Karpas-422 (cell line): ENCODE measurements at regions not wholly inside any gene's neighbourhood (a gene's known extent, or its start where the extent isn't known, plus 50 kb on each side); places are given as distances from the start of the nearest gene placed in this dataset.
"Not testable (repeated sequence)": the region's sequence is repeated elsewhere in the genome, so short reads cannot be mapped to it uniquely, and the experiment has no call there.

Source experiments
- DNase-seq: peaks from one replicate; pipeline ENCODE4 v3.0.0-alpha.2; 2015
- H2AFZ ChIP-seq: fragments of 200-600 bp; sonication (generic); 2 replicates; pipeline ENCODE4 v1.6.1; 2014; ENCODE audit warnings: antibody characterized with exemption, low read length, mixed read lengths
- H3K27ac ChIP-seq: fragments of 200-600 bp; sonication (generic); 2 replicates; pipeline ENCODE4 v1.5.1; 2014; ENCODE audit warnings: mild to moderate bottlenecking, low read length, moderate library complexity
- H3K27me3 ChIP-seq: fragments of 200-600 bp; sonication (generic); 2 replicates; pipeline ENCODE4 v1.6.1; 2014; ENCODE audit warnings: low read length, mixed read lengths
- H3K36me3 ChIP-seq: fragments of 200-600 bp; sonication (generic); 2 replicates; pipeline ENCODE4 v1.6.1; 2014; ENCODE audit warnings: low read length, mixed read lengths; ENCODE audit not compliant: insufficient read depth
- H3K4me1 ChIP-seq: fragments of 200-600 bp; sonication (generic); 2 replicates; pipeline ENCODE4 v1.6.1; 2014; ENCODE audit warnings: mild to moderate bottlenecking, low read length, mixed read lengths
- H3K4me2 ChIP-seq: fragments of 200-600 bp; sonication (generic); 2 replicates; pipeline ENCODE4 v1.6.1; 2014; ENCODE audit warnings: low read length, low read depth, mild to moderate bottlenecking; ENCODE audit not compliant: poor library complexity, severe bottlenecking
- H3K4me3 ChIP-seq: fragments of 200-600 bp; sonication (generic); 2 replicates; pipeline ENCODE4 v1.5.1; 2014; ENCODE audit warnings: mild to moderate bottlenecking, antibody characterized with exemption, low read length, mixed read lengths
- H3K79me2 ChIP-seq: fragments of 200-600 bp; sonication (generic); 2 replicates; pipeline ENCODE4 v1.6.1; 2014; ENCODE audit warnings: mild to moderate bottlenecking, low read length, mixed read lengths
- H3K9ac ChIP-seq: fragments of 200-600 bp; sonication (generic); 2 replicates; pipeline ENCODE4 v1.6.0; 2014; ENCODE audit warnings: low read length
- H3K9me2 ChIP-seq: fragments of 200-600 bp; sonication (generic), shearing (Covaris generic); replicated peaks from 2 replicates; pipeline ENCODE4 v1.6.0; 2014; ENCODE audit warnings: mild to moderate bottlenecking, low read length, moderate library complexity; ENCODE audit not compliant: insufficient read depth
- H3K9me3 ChIP-seq: fragments of 300-700, 200-600 bp; sonication (generic); 2 replicates; pipeline ENCODE4 v1.6.1; 2014; ENCODE audit warnings: low read length, mixed read lengths
- H4K20me1 ChIP-seq: fragments of 200-600 bp; sonication (generic); 2 replicates; pipeline ENCODE4 v1.6.1; 2014; ENCODE audit warnings: mild to moderate bottlenecking, antibody characterized with exemption, low read length, low read depth; ENCODE audit not compliant: insufficient read depth

DNA sequence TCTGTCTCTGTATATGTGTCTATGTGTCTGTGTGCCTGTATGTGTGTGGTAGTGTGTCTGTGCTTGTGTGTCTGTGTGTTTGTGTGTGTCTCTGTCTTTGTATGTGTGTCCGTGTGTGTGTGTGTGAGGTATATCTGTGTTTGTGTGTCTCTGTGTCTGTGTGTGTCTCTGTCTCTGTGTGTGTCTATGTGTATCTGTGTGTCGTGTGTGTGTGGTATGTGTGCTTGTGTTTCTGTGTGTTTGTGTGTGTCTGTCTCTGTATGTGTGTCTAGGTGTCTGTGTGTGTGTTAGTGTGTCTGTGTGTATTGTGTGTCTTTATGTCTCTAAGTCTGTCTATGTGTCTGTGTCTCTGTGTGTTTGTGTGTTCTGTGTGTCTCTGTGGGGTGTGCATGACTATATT, 158.6 kb downstream of the TMEM121 start:
- Histone ChIP-seq H3K9me2 (no peaks in the 10 kb centered on the region), H3K27ac (peak overlapping the region; percentile 93)

GRCh38 chr14:105685605-105686004, 159.2 kb downstream of the TMEM121 start:
- Histone ChIP-seq H3K4me2 (peak overlapping the region; percentile 27), H3K27ac (peak overlapping the region; percentile 93)

More for the DNA sequence above, 158.6 kb downstream of the TMEM121 start:
- Histone ChIP-seq H3K4me3 (no peak overlapping the region), H3K27me3 (no peaks in the 10 kb centered on the region), H3K79me2 (no peaks in the 10 kb centered on the region), H3K4me2 (peak overlapping the region; percentile 27), H3K9ac (peak overlapping the region; percentile 63), H2AFZ (no peak overlapping the region), H4K20me1 (no peaks in the 10 kb centered on the region), H3K9me3 (no peaks in the 10 kb centered on the region), H3K36me3 (no peaks in the 10 kb centered on the region), H3K4me1 (peaks cover 70% of the 10 kb centered on the region)
- peak; percentile 67 for DNase-seq

GRCh38 chr14:105686050-105686449, 159.7 kb downstream of the TMEM121 start:
- not testable (repeated sequence) for H3K4me3 ChIP-seq, H3K36me3 ChIP-seq, H3K27me3 ChIP-seq, H3K9me3 ChIP-seq, H3K79me2 ChIP-seq, H4K20me1 ChIP-seq, H2AFZ ChIP-seq, H3K9me2 ChIP-seq, DNase-seq
- Histone ChIP-seq H3K4me1 (peaks cover 69% of the 10 kb centered on the region), H3K9ac (peak overlapping the region; percentile 75; the same call in 1 of the 2 replicates), H3K27ac (peak overlapping the region; percentile 95), H3K4me2 (peak overlapping the region; percentile 48)

More at GRCh38 chr14:105685605-105686004, 159.2 kb downstream of the TMEM121 start:
- H2AFZ ChIP-seq, DNase-seq, H3K36me3 ChIP-seq, H3K4me3 ChIP-seq, H3K79me2 ChIP-seq, H3K27me3 ChIP-seq, H4K20me1 ChIP-seq, H3K9me2 ChIP-seq, H3K9me3 ChIP-seq: not testable (repeated sequence)
- peak overlapping the region; percentile 63 for H3K9ac ChIP-seq
- peaks cover 70% of the 10 kb centered on the region for H3K4me1 ChIP-seq

DNA sequence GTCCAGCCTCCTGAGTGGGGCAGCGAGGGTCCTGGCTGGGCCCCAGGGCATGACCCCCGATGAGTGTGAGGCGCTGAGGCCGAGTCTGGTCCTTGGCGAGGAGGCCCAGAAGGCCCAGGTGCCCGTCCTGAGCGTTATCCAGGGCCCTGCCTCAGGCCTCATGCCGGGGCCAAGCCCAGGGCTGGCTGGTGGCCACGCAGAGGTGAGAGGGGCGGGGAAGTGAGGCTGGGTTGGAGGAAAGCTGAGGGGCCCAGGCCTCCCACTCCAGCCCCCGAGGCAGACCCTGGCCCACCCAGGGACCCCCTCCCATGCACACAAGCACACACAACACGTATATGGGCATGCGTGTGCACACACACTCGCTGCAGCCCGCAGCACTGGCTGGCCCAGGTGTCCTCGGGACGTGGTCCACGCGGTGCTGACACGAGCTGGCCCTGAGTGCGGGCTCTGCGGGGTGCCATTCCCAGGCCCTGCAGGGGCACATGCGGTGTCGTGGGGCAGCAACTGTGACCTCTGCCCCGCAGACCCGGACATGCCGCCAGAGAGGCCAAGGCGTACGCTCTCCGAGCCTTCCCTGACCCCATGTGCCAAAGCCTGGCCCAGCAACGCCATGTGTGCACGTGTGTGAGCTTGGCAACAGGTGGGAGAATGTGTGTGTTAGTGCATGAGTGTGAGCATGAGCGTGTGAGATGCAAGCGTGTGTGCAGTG, 160.2 kb downstream of the TMEM121 start:
- Histone ChIP-seq H3K4me1 (peaks cover 69% of the 10 kb centered on the region), H3K9ac (peak overlapping the region; percentile 75), H3K4me2 (peak overlapping the region; percentile 48), H3K4me3 (peak overlapping the region; percentile 13; the same call in 1 of the 2 replicates), H3K27ac (peak overlapping the region; percentile 95)
- H3K79me2 ChIP-seq, H3K36me3 ChIP-seq, H2AFZ ChIP-seq, H3K27me3 ChIP-seq, H3K9me3 ChIP-seq, H4K20me1 ChIP-seq, H3K9me2 ChIP-seq: not testable (repeated sequence)
- DNase-seq, result peak; percentile 77

GRCh38 chr14:105687171-105688022, 161.0 kb downstream of the TMEM121 start:
- H3K36me3 ChIP-seq, H4K20me1 ChIP-seq, H3K79me2 ChIP-seq, H3K9me2 ChIP-seq, H2AFZ ChIP-seq, H3K9me3 ChIP-seq, H3K27me3 ChIP-seq: not testable (repeated sequence)
- peak; percentile 51 for DNase-seq
- peak overlapping the region; percentile 48 for H3K4me2 ChIP-seq
- peak overlapping the region; percentile 75 for H3K9ac ChIP-seq
- peak overlapping the region; percentile 13; the same call in 1 of the 2 replicates for H3K4me3 ChIP-seq
- H3K27ac ChIP-seq, result peak overlapping the region; percentile 95
- peaks cover 71% of the 10 kb centered on the region for H3K4me1 ChIP-seq

GRCh38 chr14:105688023-105688351, 161.6 kb downstream of the TMEM121 start:
- peak; percentile 90 for DNase-seq
- not testable (repeated sequence) for H4K20me1 ChIP-seq, H3K9me3 ChIP-seq, H3K27me3 ChIP-seq, H3K4me3 ChIP-seq, H2AFZ ChIP-seq, H3K9me2 ChIP-seq, H3K36me3 ChIP-seq, H3K79me2 ChIP-seq
- Histone ChIP-seq H3K27ac (peak overlapping the region; percentile 95), H3K4me1 (peaks cover 67% of the 10 kb centered on the region), H3K4me2 (peak overlapping the region; percentile 48), H3K9ac (peak overlapping the region; percentile 75)

DNA sequence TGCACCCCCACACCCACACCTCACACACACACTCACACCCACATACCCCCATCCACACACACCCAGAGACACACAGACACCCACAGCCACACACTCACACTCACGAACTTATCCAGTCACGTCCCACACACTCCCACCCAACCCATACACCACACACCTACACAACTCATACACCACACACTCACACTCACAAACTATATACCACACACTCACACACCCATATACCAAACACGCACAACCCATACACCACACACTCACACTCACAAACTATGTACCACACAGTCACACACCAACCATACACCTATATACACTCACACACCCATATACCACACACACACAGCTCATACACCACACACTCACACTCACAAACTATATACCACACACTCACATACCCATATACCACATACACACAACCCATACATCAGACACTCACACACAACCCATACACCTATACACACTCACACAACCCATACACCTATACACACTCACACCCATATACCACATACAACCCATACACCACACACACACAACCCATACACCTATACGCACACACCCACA, 162.4 kb downstream of the TMEM121 start:
- Histone ChIP-seq H3K27ac (peak overlapping the region; percentile 88), H3K9ac (peak overlapping the region; percentile 48), H3K4me2 (peak overlapping the region; percentile 5), H3K4me1 (peaks cover 66% of the 10 kb centered on the region)
- H4K20me1 ChIP-seq, H3K4me3 ChIP-seq, H3K9me3 ChIP-seq, H3K9me2 ChIP-seq, H3K36me3 ChIP-seq, H2AFZ ChIP-seq, H3K27me3 ChIP-seq, H3K79me2 ChIP-seq: not testable (repeated sequence)
- DNase-seq, result peak; percentile 43

GRCh38 chr14:105689722-105690121, 163.3 kb downstream of the TMEM121 start:
- DNase-seq, result no peak
- H3K36me3 ChIP-seq, result no peaks in the 10 kb centered on the region
- no peak overlapping the region for H3K4me2 ChIP-seq
- H3K9me2 ChIP-seq, result no peaks in the 10 kb centered on the region
- H3K4me1 ChIP-seq, result peaks cover 66% of the 10 kb centered on the region
- H3K4me3 ChIP-seq, result no peak overlapping the region
- H3K79me2 ChIP-seq, result 0 out of 2 replicates have a peak, but pooled peaks cover 4% of the 10 kb centered on the region
- H2AFZ ChIP-seq, result no peak overlapping the region
- no peak overlapping the region for H3K9ac ChIP-seq
- H3K27me3 ChIP-seq, result no peaks in the 10 kb centered on the region
- H4K20me1 ChIP-seq, result no peaks in the 10 kb centered on the region
- no peaks in the 10 kb centered on the region for H3K9me3 ChIP-seq
- H3K27ac ChIP-seq, result peak overlapping the region; percentile 95
